ENCODE measurements at regions not wholly inside any gene's neighbourhood (a gene's known extent, or its start where the extent isn't known, plus 50 kb on each side); places are given as distances from the start of the nearest gene placed in this dataset.

- BruUV-seq (replicated peaks): no TSS peak
- no peaks in the 10 kb centered on the region for H3K9me3 ChIP-seq (replicated peaks; ENCODE audit: control insufficient read depth, insufficient read depth, low read length)
- dilution Hi-C loops (cut with MboI; ENCODE audit: extremely low pct_ligation_motif_present, low sequenced_read_pairs) (no loop called here), intact Hi-C loops (cut with micrococcal nuclease) (loop anchor here (5.0 kb wide), 1 partner anchor 987 kb away; no protein-coding TSS in a partner anchor)
- no peak overlapping the region for H3K4me2 ChIP-seq (ENCODE audit: insufficient read depth, low read length)
- FAIRE-seq (no peak), DNase-seq (ENCODE audit: low read depth, low spot score) (no peak)
- CTCF ChIA-PET: interaction anchor here (1.2 kb wide), 1 partner anchor 511 kb away, joined by 6 read pairs; no protein-coding TSS in a partner anchor
- no peaks in the 10 kb centered on the region for H4K20me1 ChIP-seq (replicated peaks; ENCODE audit: control insufficient read depth, extremely low read depth, insufficient read depth, low read length)
- no peaks in the 10 kb centered on the region for H3K27me3 ChIP-seq (ENCODE audit: control insufficient read depth in 2 of 2, insufficient read depth in 2 of 2, low read length in 2 of 2)
- no peaks in the 10 kb centered on the region for H3K4me1 ChIP-seq (ENCODE audit: control insufficient read depth, extremely low read depth, insufficient read depth, low read length)
- no peak overlapping the region for H2AFZ ChIP-seq (ENCODE audit: low read depth, low read length)
- H3K27ac ChIP-seq (ENCODE audit: insufficient read depth, low read depth, low read length): no peak overlapping the region
- no peak overlapping the region for H3K9ac ChIP-seq (replicated peaks; ENCODE audit: extremely low read depth, insufficient read depth, low read length)
- no peaks in the 10 kb centered on the region for H3K36me3 ChIP-seq (ENCODE audit: control insufficient read depth in 2 of 2, extremely low read depth in 1 of 2, insufficient read depth in 2 of 2, low read length in 2 of 2)
- H3K4me3 ChIP-seq (replicated peaks in 1 of 3; ENCODE audit: insufficient read depth in 1 of 3, low read depth in 1 of 3, low read length in 3 of 3): no peak overlapping the region
- no peaks in the 10 kb centered on the region for H3K79me2 ChIP-seq (ENCODE audit: control insufficient read depth, insufficient read depth, low read length)
- H3K9me1 ChIP-seq (replicated peaks; ENCODE audit: control insufficient read depth, extremely low read depth, insufficient read depth, low read length): no peaks in the 10 kb centered on the region
- POLR2A ChIA-PET: no interaction called here
- TF ChIP-seq POLR2A (IDR thresholded peaks at IDR 0.05; ENCODE audit: low read depth, low read length) (no peak), MYC (IDR thresholded peaks at IDR 0.05; ENCODE audit: low read depth, low read length) (no peak), MAX (IDR thresholded peaks at IDR 0.05; ENCODE audit: insufficient read depth, insufficient read length) (no peak), FOS (IDR thresholded peaks at IDR 0.05; ENCODE audit: borderline replicate concordance, insufficient read depth, low read length) (no peak), POLR2AphosphoS5 (IDR thresholded peaks at IDR 0.05; ENCODE audit: insufficient read depth, low read depth, low read length) (no peak), JUN (IDR thresholded peaks at IDR 0.05; ENCODE audit: borderline replicate concordance, insufficient read depth, insufficient read length, low read depth) (no peak), CTCF (IDR thresholded peaks at IDR 0.05; ENCODE audit: extremely low read depth in 1 of 2, insufficient read depth in 1 of 2, low read depth in 1 of 2, low read length in 2 of 2) (no peak), GATA2 (IDR thresholded peaks at IDR 0.05; ENCODE audit: insufficient read depth, insufficient read length, low read depth, low read length) (no peak), EZH2 (IDR thresholded peaks at IDR 0.05; ENCODE audit: borderline replicate concordance, low read depth, low read length, severe bottlenecking) (no peak)
Observed at GRCh38 chr10:123554656-123555055, 111.5 kb upstream of the GPR26 start.
